ENCODE measurements at regions not wholly inside any gene's neighbourhood (a gene's known extent, or its start where the extent isn't known, plus 50 kb on each side); places are given as distances from the start of the nearest gene placed in this dataset.

DNA sequence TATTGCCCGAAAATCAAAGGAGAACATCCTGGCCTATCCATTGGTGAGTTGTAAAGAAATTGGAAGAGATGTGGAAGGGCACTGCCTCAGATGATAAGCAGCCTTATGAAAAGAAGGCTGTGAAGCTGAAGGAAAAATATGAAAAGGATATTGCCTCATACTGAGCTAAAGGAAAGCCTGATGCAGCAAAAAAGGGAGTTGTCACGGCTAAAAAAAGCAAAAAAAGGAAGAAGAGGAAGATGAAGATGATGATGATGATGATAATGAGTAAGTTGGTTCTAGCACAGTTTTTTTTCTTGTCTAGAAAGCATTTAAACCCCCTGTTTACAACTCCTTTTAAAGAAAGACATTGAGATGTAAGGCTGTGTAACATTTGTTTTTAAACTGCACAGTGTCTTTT is 59.8 kb upstream of the ZBED3 start:
- intact Hi-C loops (cut with DNase I), result no loop called here
- no peak for DNase-seq (ENCODE audit: low spot score in 2 of 2)
- peaks cover 0 to 6% of the 10 kb centered on the region in 2 donors for H3K4me1 ChIP-seq
- no peaks in the 10 kb centered on the region for H3K9me3 ChIP-seq
- peak overlapping the region; percentile 36 to 78 for H3K27ac ChIP-seq
- H3K27me3 ChIP-seq, result no peaks in the 10 kb centered on the region
- no peaks in the 10 kb centered on the region for H3K36me3 ChIP-seq
- TF ChIP-seq, protein P1, sequence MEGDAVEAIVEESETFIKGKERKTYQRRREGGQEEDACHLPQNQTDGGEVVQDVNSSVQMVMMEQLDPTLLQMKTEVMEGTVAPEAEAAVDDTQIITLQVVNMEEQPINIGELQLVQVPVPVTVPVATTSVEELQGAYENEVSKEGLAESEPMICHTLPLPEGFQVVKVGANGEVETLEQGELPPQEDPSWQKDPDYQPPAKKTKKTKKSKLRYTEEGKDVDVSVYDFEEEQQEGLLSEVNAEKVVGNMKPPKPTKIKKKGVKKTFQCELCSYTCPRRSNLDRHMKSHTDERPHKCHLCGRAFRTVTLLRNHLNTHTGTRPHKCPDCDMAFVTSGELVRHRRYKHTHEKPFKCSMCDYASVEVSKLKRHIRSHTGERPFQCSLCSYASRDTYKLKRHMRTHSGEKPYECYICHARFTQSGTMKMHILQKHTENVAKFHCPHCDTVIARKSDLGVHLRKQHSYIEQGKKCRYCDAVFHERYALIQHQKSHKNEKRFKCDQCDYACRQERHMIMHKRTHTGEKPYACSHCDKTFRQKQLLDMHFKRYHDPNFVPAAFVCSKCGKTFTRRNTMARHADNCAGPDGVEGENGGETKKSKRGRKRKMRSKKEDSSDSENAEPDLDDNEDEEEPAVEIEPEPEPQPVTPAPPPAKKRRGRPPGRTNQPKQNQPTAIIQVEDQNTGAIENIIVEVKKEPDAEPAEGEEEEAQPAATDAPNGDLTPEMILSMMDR (IDR thresholded peaks at IDR 0.05), result no peak
- H3K4me3 ChIP-seq, result no peak overlapping the region

DNA sequence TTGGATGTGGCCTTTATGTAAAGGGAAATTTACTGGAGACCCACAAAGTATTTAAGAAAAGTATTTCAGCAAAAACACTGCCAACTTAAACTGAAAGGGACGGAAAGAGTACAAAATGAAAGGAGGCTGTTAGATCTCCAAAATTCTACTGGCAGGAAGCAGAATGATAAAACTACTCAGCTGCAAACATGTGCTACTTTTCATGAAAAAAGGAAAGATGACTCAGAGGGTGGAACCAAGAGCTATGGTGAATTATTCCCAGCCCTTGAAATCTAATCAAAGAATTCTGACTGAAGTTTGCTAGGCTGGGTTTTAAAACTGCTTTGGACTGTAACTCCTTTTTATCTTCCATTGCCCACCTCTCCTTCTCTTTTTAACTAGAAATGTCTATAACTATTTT is 58.6 kb upstream of the ZBED3 start:
- intact Hi-C loops (cut with DNase I), result loop anchor here (2.0 kb wide), 1 partner anchor 65 kb away; the partner anchor contains the start of gene PDE8B
- Histone ChIP-seq H3K4me1 (peaks cover 0 to 6% of the 10 kb centered on the region in 2 donors), H3K36me3 (no peaks in the 10 kb centered on the region), H3K27ac (peak overlapping the region; percentile 54 to 78), H3K4me3 (no peak overlapping the region), H3K27me3 (no peaks in the 10 kb centered on the region), H3K9me3 (no peaks in the 10 kb centered on the region)
- TF ChIP-seq, protein P1 (IDR thresholded peaks at IDR 0.05), result no peak
- DNase-seq (ENCODE audit: low spot score in 2 of 2), result no peak

DNA sequence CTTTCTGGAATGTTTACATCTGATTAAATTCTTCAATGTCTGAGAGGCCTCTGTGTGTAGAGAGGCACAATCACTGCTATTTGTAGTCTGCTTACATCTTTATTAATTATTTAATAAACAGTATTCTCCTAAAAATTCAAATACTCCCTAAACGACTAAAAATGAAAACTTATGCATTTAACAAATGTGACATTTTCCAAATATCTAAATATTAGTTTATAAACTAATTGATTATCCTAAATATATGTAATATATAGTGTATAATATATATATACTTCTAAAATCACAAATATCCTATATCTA is 57.7 kb upstream of the ZBED3 start:
- Histone ChIP-seq H3K36me3 (no peaks in the 10 kb centered on the region), H3K27me3 (no peaks in the 10 kb centered on the region), H3K4me3 (no peak overlapping the region), H3K9me3 (no peaks in the 10 kb centered on the region), H3K27ac (peak overlapping the region; percentile 54 to 78), H3K4me1 (peaks cover 0 to 6% of the 10 kb centered on the region in 2 donors)
- intact Hi-C loops (cut with DNase I), result loop anchor here (1.0 to 5.0 kb wide), 4 partner anchors 38 to 348 kb away; partner anchors contain the start of genes PDE8B and WDR41
- TF ChIP-seq, protein P1 (IDR thresholded peaks at IDR 0.05), result no peak
- no peak for DNase-seq (ENCODE audit: low spot score in 2 of 2)

DNA sequence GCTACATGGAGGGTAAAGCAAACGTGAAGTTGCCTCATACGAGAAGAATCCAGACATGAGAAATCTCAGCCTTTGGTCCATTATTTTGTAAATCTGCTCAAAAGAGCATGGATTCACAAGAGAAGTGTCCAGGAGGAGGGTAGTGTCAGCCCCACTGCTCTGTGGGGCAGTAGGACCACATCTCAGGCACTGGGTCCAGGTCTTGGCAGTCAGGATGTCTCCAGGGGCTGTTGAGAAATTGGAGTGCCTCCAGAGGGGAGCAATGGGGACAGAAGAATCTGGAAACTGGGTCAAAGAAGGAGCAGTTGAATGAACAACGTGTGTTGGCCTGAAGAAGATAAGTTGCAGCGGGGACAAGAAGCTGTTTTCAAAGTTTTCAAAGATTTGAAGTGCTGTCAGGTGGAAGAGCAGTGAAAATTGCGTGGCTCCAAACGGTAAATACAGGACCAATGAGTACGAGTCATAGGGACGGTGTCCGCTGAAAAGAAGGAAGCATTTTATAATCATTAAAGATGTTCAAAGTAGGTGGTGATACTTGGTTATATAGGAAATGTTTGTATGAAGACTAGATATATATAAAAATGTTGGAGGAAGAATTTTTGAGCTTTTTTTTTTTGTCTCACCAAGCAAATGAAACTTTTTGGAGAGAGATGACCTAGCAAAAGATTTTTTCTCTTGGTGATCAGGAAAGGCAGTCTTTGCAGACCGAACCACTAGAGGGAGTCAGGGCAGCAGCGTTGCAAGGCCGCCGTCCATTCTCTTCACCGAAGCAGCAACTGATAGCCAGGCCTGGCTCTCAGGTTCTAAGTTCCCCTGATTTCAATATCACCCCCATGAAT is 57.1 kb upstream of the ZBED3 start:
- DNase-seq (ENCODE audit: low spot score in 2 of 2), result peak in 1 of 2 donors; percentile 86
- no peak overlapping the region for H3K4me3 ChIP-seq
- TF ChIP-seq, protein P1 (IDR thresholded peaks at IDR 0.05), result peak; percentile 60 to 83 (median 82)
- H3K9me3 ChIP-seq, result no peaks in the 10 kb centered on the region
- no peaks in the 10 kb centered on the region for H3K36me3 ChIP-seq
- H3K4me1 ChIP-seq, result peaks cover 0 to 6% of the 10 kb centered on the region in 2 donors
- H3K27me3 ChIP-seq, result no peaks in the 10 kb centered on the region
- H3K27ac ChIP-seq, result peak overlapping the region; percentile 54 to 58
- intact Hi-C loops (cut with DNase I), result loop anchor here (1.0 to 5.0 kb wide), 4 partner anchors 38 to 348 kb away; partner anchors contain the start of genes PDE8B and WDR41

DNA sequence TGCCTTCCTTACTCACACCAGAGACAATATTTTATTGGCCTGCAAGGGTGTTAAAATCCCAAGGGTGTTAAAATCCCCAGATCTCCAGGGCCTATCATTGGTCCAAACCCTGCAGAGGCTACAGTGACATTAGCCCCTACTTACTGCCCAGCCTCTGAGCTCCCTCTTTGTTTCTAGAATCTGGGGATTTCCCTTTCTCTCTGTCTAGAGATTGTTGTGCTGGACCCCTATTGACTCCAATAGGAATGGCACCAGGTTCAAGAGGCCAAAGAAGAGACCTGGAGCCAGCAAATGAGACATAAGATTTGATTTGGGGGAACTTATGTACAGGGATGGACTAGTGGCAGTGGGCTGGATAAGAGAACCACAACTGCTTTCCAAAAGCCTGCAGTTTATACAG is 53.3 kb upstream of the ZBED3 start:
- H3K9me3 ChIP-seq, result no peaks in the 10 kb centered on the region
- TF ChIP-seq, protein P1 (IDR thresholded peaks at IDR 0.05), result no peak
- H3K27me3 ChIP-seq, result no peaks in the 10 kb centered on the region
- H3K4me3 ChIP-seq, result no peak overlapping the region
- no peaks in the 10 kb centered on the region for H3K36me3 ChIP-seq
- intact Hi-C loops (cut with DNase I), result loop anchor here (5.0 kb wide), 1 partner anchor 42 kb away; no protein-coding TSS in a partner anchor
- no peak for DNase-seq (ENCODE audit: low spot score in 2 of 2)
- H3K27ac ChIP-seq, result no peak overlapping the region
- H3K4me1 ChIP-seq, result no peaks in the 10 kb centered on the region
